ENCODE measurements at regions not wholly inside any gene's neighbourhood (a gene's known extent, or its start where the extent isn't known, plus 50 kb on each side); places are given as distances from the start of the nearest gene placed in this dataset.

- Histone ChIP-seq H3K9ac (ENCODE audit: low read length in 3 of 3) (no peak overlapping the region), H3K4me1 (ENCODE audit: control insufficient read depth in 2 of 3, insufficient read depth in 2 of 3, low read depth in 1 of 3, low read length in 3 of 3) (no peaks in the 10 kb centered on the region), H3K27ac (ENCODE audit: low read depth in 2 of 2, low read length in 2 of 2) (no peak overlapping the region), H3K36me3 (ENCODE audit: control insufficient read depth in 2 of 3, insufficient read depth in 3 of 3, low read length in 3 of 3) (no peaks in the 10 kb centered on the region), H3K9me3 (ENCODE audit: control insufficient read depth in 2 of 3, insufficient read depth in 1 of 3, low read length in 3 of 3) (no peaks in the 10 kb centered on the region), H3K4me3 (ENCODE audit: low read length in 3 of 3) (no peak overlapping the region), H3K27me3 (ENCODE audit: control insufficient read depth, insufficient read depth, low read length) (no peaks in the 10 kb centered on the region)
- intact Hi-C loops (cut with DNase I) = no loop called here
- FAIRE-seq (no peak), DNase-seq (no peak)
- TF ChIP-seq CTCF (IDR thresholded peaks at IDR 0.05; ENCODE audit: borderline replicate concordance, extremely low read depth, insufficient read depth) = no peak
These were observed 592.0 kb upstream of the LRRTM1 start for GRCh38 chr2:80896576-80896975.

- FAIRE-seq (no peak), DNase-seq (no peak)
- no peak overlapping the region for H3K4me3 ChIP-seq (ENCODE audit: low read length in 3 of 3)
- TF ChIP-seq CTCF (IDR thresholded peaks at IDR 0.05; ENCODE audit: borderline replicate concordance, extremely low read depth, insufficient read depth) = no peak
- H3K36me3 ChIP-seq (ENCODE audit: control insufficient read depth in 2 of 3, insufficient read depth in 3 of 3, low read length in 3 of 3) = no peaks in the 10 kb centered on the region
- no peaks in the 10 kb centered on the region for H3K9me3 ChIP-seq (ENCODE audit: control insufficient read depth in 2 of 3, insufficient read depth in 1 of 3, low read length in 3 of 3)
- H3K9ac ChIP-seq (ENCODE audit: low read length in 3 of 3) = no peak overlapping the region
- H3K4me1 ChIP-seq (ENCODE audit: control insufficient read depth in 2 of 3, insufficient read depth in 2 of 3, low read depth in 1 of 3, low read length in 3 of 3) = no peaks in the 10 kb centered on the region
- no peak overlapping the region for H3K27ac ChIP-seq (ENCODE audit: low read depth in 2 of 2, low read length in 2 of 2)
- no peaks in the 10 kb centered on the region for H3K27me3 ChIP-seq (ENCODE audit: control insufficient read depth, insufficient read depth, low read length)
- intact Hi-C loops (cut with DNase I) = no loop called here
These were observed 589.9 kb upstream of the LRRTM1 start for GRCh38 chr2:80894486-80894885.

- FAIRE-seq (no peak), DNase-seq (no peak)
- H3K27me3 ChIP-seq (ENCODE audit: control insufficient read depth, insufficient read depth, low read length) = no peaks in the 10 kb centered on the region
- intact Hi-C loops (cut with DNase I) = no loop called here
- H3K4me3 ChIP-seq (ENCODE audit: low read length in 3 of 3) = no peak overlapping the region
- no peak overlapping the region for H3K9ac ChIP-seq (ENCODE audit: low read length in 3 of 3)
- H3K9me3 ChIP-seq (ENCODE audit: control insufficient read depth in 2 of 3, insufficient read depth in 1 of 3, low read length in 3 of 3) = no peaks in the 10 kb centered on the region
- no peaks in the 10 kb centered on the region for H3K36me3 ChIP-seq (ENCODE audit: control insufficient read depth in 2 of 3, insufficient read depth in 3 of 3, low read length in 3 of 3)
- H3K27ac ChIP-seq (ENCODE audit: low read depth in 2 of 2, low read length in 2 of 2) = no peak overlapping the region
- no peaks in the 10 kb centered on the region for H3K4me1 ChIP-seq (ENCODE audit: control insufficient read depth in 2 of 3, insufficient read depth in 2 of 3, low read depth in 1 of 3, low read length in 3 of 3)
- no peak for TF ChIP-seq CTCF (IDR thresholded peaks at IDR 0.05; ENCODE audit: borderline replicate concordance, extremely low read depth, insufficient read depth)
These were observed 589.2 kb upstream of the LRRTM1 start for GRCh38 chr2:80893711-80894110.

- intact Hi-C loops (cut with DNase I) = no loop called here
These were observed 584.5 kb upstream of the LRRTM1 start for GRCh38 chr2:80889009-80889408.

More at GRCh38 chr2:80889009-80889408, 584.5 kb upstream of the LRRTM1 start:
- H3K9ac ChIP-seq (ENCODE audit: low read length in 3 of 3) = no peak overlapping the region
- TF ChIP-seq CTCF (IDR thresholded peaks at IDR 0.05; ENCODE audit: borderline replicate concordance, extremely low read depth, insufficient read depth) = no peak
- H3K27me3 ChIP-seq (ENCODE audit: control insufficient read depth, insufficient read depth, low read length) = no peaks in the 10 kb centered on the region
- FAIRE-seq (no peak), DNase-seq (no peak)
- H3K36me3 ChIP-seq (ENCODE audit: control insufficient read depth in 2 of 3, insufficient read depth in 3 of 3, low read length in 3 of 3) = no peaks in the 10 kb centered on the region
- H3K4me1 ChIP-seq (ENCODE audit: control insufficient read depth in 2 of 3, insufficient read depth in 2 of 3, low read depth in 1 of 3, low read length in 3 of 3) = peaks cover 0 to 4% (median 0%) of the 10 kb centered on the region in 3 donors
- H3K9me3 ChIP-seq (ENCODE audit: control insufficient read depth in 2 of 3, insufficient read depth in 1 of 3, low read length in 3 of 3) = no peaks in the 10 kb centered on the region
- no peak overlapping the region for H3K4me3 ChIP-seq (ENCODE audit: low read length in 3 of 3)
- H3K27ac ChIP-seq (ENCODE audit: low read depth in 2 of 2, low read length in 2 of 2) = peak overlapping the region in 1 of 2 donors; percentile 7
